ENCODE measurements at regions not wholly inside any gene's neighbourhood (a gene's known extent, or its start where the extent isn't known, plus 50 kb on each side); places are given as distances from the start of the nearest gene placed in this dataset.

- Mint-ChIP-seq H3K4me3 (no peak overlapping the region), H3K27ac (no peak overlapping the region)
- no peak for TF ChIP-seq CTCF (conservative IDR thresholded peaks at IDR 0.05)
These were observed 738.7 kb downstream of the EPHA4 start for GRCh38 chr2:220833446-220833845.

GRCh38 chr2:220835583-220835982 is 736.5 kb downstream of the EPHA4 start:
- TF ChIP-seq CTCF (conservative IDR thresholded peaks at IDR 0.05): no peak
- no peak overlapping the region for H3K4me3 Mint-ChIP-seq
- DNase-seq (ENCODE audit: extremely low spot score, unreplicated experiment): no peak

More at GRCh38 chr2:220833446-220833845, 738.7 kb downstream of the EPHA4 start:
- no peak for DNase-seq (ENCODE audit: extremely low spot score, unreplicated experiment)
- H3K36me3 Mint-ChIP-seq: no peaks in the 10 kb centered on the region
- no peaks in the 10 kb centered on the region for H3K4me1 Mint-ChIP-seq (ENCODE audit: unreplicated experiment)
- H3K27me3 Mint-ChIP-seq: no peaks in the 10 kb centered on the region
- no peaks in the 10 kb centered on the region for H3K9me3 Mint-ChIP-seq

GRCh38 chr2:220837226-220837625 is 734.9 kb downstream of the EPHA4 start:
- DNase-seq (ENCODE audit: extremely low spot score, unreplicated experiment): no peak
- H3K4me1 Mint-ChIP-seq (ENCODE audit: unreplicated experiment): peaks cover 3% of the 10 kb centered on the region
- no peak for TF ChIP-seq CTCF (conservative IDR thresholded peaks at IDR 0.05)
- no peaks in the 10 kb centered on the region for H3K36me3 Mint-ChIP-seq
- H3K27me3 Mint-ChIP-seq: peaks cover 8% of the 10 kb centered on the region
- H3K4me3 Mint-ChIP-seq: no peak overlapping the region
- H3K9me3 Mint-ChIP-seq: no peaks in the 10 kb centered on the region
- no peak overlapping the region for H3K27ac Mint-ChIP-seq

More at GRCh38 chr2:220835583-220835982, 736.5 kb downstream of the EPHA4 start:
- Mint-ChIP-seq H3K4me1 (ENCODE audit: unreplicated experiment) (no peaks in the 10 kb centered on the region), H3K27ac (no peak overlapping the region), H3K36me3 (no peaks in the 10 kb centered on the region), H3K27me3 (peaks cover 8% of the 10 kb centered on the region), H3K9me3 (no peaks in the 10 kb centered on the region)

GRCh38 chr2:220842901-220843665 is 729.0 kb downstream of the EPHA4 start:
- Mint-ChIP-seq H3K27ac (no peak overlapping the region), H3K4me1 (ENCODE audit: unreplicated experiment) (peaks cover 15% of the 10 kb centered on the region), H3K4me3 (no peak overlapping the region), H3K27me3 (peaks cover 8% of the 10 kb centered on the region), H3K9me3 (no peaks in the 10 kb centered on the region), H3K36me3 (no peaks in the 10 kb centered on the region)
- TF ChIP-seq CTCF (conservative IDR thresholded peaks at IDR 0.05): no peak
- DNase-seq (ENCODE audit: extremely low spot score, unreplicated experiment): no peak

- Mint-ChIP-seq H3K9me3 (peaks cover 10% of the 10 kb centered on the region), H3K4me3 (no peak overlapping the region), H3K27me3 (no peaks in the 10 kb centered on the region), H3K4me1 (ENCODE audit: unreplicated experiment) (peaks cover 22% of the 10 kb centered on the region), H3K36me3 (no peaks in the 10 kb centered on the region), H3K27ac (no peak overlapping the region)
- DNase-seq (ENCODE audit: extremely low spot score, unreplicated experiment): no peak
- TF ChIP-seq CTCF (conservative IDR thresholded peaks at IDR 0.05): no peak
These were observed 726.3 kb downstream of the EPHA4 start for GRCh38 chr2:220845766-220846273.
